Large intestine (tissue), 3 donors: ENCODE measurements at regions not wholly inside any gene's neighbourhood (a gene's known extent, or its start where the extent isn't known, plus 50 kb on each side); places are given as distances from the start of the nearest gene placed in this dataset.

Experiments
- DNase-seq, 2 donors: peaks; one replicate each; pipeline versions ENCODE4 v3.0.0 to v3.0.0-alpha.2; 2013
- H3K27ac ChIP-seq: one replicate; pipeline ENCODE4 v1.5.1; 2013; ENCODE audit warnings: low read length
- H3K27me3 ChIP-seq: 2 replicates; pipeline ENCODE4 v1.6.1; 2013; ENCODE audit warnings: low read length; ENCODE audit not compliant: control insufficient read depth, insufficient read depth
- H3K36me3 ChIP-seq: 2 replicates; pipeline ENCODE4 v1.6.1; 2013; ENCODE audit warnings: low read length; ENCODE audit not compliant: control insufficient read depth, insufficient read depth
- H3K4me1 ChIP-seq: one replicate; pipeline ENCODE4 v1.6.1; 2013; ENCODE audit warnings: low read length; ENCODE audit not compliant: control insufficient read depth, insufficient read depth
- H3K4me3 ChIP-seq: one replicate; pipeline ENCODE4 v1.5.1; 2013; ENCODE audit warnings: low read length
- H3K9me3 ChIP-seq: one replicate; pipeline ENCODE4 v1.6.1; 2013; ENCODE audit warnings: mild to moderate bottlenecking, low read depth, low read length, moderate library complexity; ENCODE audit not compliant: control insufficient read depth
- WGBS: methylation state at CpG from one replicate; pipeline ENCODE4 v1.1.5; 2013; ENCODE audit warnings: low lambda C conversion rate; ENCODE audit not compliant: insufficient coverage; 5-methylcytosine and 5-hydroxymethylcytosine counted together

DNA sequence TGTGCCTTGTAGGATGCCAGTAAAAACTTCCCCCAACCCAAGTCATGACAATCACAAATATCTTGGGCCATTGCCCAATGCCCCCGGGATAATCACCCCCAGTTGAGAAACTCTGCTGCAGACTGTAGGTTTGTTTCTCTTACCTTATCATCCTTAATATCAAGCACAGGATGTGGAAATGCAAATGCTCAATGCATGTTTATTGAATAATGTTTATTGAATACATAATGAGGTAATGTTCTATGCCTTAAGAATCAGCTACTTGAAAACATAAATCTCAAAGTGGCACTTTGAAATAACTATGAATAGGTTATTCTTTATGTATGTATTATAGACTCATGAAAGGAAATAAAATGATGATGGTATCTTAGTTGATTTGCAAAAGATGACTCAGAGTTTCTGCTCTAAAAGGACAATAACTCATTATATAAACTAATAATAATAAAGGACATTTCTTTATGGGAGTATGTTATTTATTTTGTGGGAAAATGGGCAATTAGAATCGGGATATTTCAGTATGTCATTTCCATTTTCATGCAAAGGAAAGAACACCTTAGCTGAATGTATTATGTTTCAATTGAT, 414.2 kb downstream of the EFNB2 start:
- Histone ChIP-seq H3K27me3 (no peaks in the 10 kb centered on the region), H3K9me3 (no peaks in the 10 kb centered on the region), H3K27ac (no peak overlapping the region), H3K4me1 (no peaks in the 10 kb centered on the region), H3K4me3 (no peak overlapping the region), H3K36me3 (no peaks in the 10 kb centered on the region)
- WGBS = 80% methylated on average over 1 of the region's 2 CpGs
- DNase-seq = no peak

DNA sequence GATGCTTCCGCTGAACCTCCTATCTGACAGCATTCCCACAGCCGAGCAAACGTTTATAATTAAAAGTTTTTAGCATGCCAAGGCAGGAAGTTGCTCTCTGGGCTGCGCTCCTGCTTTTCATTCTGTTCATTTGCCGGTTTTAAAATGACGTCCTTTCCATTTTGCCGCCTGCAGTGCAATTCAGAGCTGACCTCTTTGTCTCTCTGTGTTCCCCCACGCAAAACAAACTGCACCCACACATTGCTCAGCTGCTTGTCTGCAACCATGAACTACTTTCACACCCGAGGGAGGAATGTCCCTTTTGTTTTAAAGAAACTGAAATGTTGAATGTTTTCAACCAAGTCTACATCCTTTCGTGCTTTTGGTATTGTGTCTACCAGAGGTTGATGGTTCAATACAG, 416.5 kb downstream of the EFNB2 start:
- Histone ChIP-seq H3K9me3 (no peaks in the 10 kb centered on the region), H3K4me3 (no peak overlapping the region), H3K4me1 (no peaks in the 10 kb centered on the region), H3K27ac (no peak overlapping the region), H3K27me3 (no peaks in the 10 kb centered on the region), H3K36me3 (no peaks in the 10 kb centered on the region)
- DNase-seq = no peak
- no CpG with 5 or more reads among the region's 10 CpGs for WGBS

DNA sequence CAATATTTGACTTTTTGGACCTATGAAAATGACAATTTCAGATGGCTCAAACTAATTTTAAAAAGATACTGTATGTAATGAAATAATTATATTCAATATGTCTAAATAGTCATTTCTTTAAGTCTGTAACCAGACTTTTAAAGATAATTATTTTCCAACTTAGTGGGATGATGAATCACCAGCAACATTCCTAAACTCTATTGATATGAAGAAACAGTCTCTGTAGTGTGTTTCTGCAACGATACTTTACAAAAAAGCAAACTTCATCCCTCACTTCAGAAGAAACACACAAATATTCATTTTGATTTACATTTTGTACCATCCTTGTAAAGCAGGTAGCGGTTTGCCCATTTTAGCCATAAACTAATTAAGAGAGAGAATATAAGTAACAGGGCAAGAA, 417.4 kb downstream of the EFNB2 start:
- WGBS = 100% methylated on average over 1 of the region's 2 CpGs

DNA sequence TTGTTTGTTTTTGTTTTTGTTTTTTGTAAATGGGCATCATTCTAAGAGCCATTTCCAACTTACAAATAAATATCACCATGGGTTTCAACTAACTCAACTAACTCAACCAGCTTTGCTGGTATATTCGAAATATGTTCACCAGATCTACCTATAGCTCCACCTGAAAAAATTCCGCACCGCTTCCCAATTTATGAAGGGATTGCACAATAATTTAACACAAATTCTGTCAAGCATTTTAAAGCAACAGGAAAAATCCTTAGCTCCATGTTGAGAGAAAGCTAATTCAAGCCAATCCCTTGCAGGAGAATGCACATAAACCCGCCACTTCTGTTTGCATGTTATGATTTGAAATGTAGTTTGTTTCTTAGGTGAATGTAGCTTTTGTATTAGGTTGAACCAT, 417.8 kb downstream of the EFNB2 start:
- H3K27me3 ChIP-seq = no peaks in the 10 kb centered on the region

More for the DNA sequence above, 417.4 kb downstream of the EFNB2 start:
- Histone ChIP-seq H3K27me3 (no peaks in the 10 kb centered on the region), H3K4me1 (no peaks in the 10 kb centered on the region), H3K9me3 (no peaks in the 10 kb centered on the region), H3K27ac (no peak overlapping the region), H3K36me3 (no peaks in the 10 kb centered on the region), H3K4me3 (no peak overlapping the region)
- DNase-seq = no peak

DNA sequence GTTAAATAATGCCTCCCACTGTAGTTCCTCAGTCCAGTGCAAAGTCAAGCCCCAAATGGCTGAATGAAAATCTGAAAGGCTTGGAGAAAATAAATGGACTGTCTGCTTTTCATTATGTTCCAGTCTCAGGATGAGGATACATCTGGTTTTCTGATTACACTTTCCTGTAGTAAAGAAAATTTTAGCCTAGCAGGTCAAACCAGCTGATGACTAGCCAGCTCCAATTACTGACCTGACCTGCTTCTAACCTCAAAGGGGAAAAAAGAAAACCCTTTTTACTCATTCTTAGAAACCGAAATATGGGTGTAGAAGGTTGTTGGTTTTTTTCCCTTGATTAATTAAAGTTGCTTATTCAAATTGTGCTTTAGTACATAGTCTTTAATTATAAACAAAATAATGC, 418.4 kb downstream of the EFNB2 start:
- Histone ChIP-seq H3K9me3 (no peaks in the 10 kb centered on the region), H3K4me1 (no peaks in the 10 kb centered on the region), H3K36me3 (no peaks in the 10 kb centered on the region), H3K4me3 (no peak overlapping the region), H3K27ac (no peak overlapping the region), H3K27me3 (no peaks in the 10 kb centered on the region)
- no peak for DNase-seq
- WGBS = 100% methylated on average over 1 of the region's 1 CpG

More for the DNA sequence above, 417.8 kb downstream of the EFNB2 start:
- 20% methylated on average over 1 of the region's 4 CpGs for WGBS
- DNase-seq = no peak
- H3K4me1 ChIP-seq = no peaks in the 10 kb centered on the region
- no peak overlapping the region for H3K27ac ChIP-seq
- no peaks in the 10 kb centered on the region for H3K9me3 ChIP-seq
- no peaks in the 10 kb centered on the region for H3K36me3 ChIP-seq
- H3K4me3 ChIP-seq = no peak overlapping the region

DNA sequence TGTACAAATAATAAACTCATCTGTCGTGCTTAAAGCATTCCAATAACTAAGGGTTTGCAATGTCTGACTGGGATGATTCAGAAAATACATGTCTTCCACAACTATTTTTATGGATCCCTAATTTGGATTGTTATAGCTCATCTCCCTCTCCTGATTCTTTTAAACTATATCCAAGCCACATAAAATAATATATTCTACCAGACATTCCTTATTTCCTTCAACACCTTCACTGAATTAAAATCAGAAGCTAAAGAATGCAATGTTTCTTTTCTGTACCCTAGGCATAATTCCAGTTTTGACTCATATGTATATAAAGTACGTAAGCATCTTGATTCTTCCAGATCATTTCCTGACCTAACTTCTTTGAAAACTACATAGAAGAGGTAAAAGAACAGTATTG, 420.4 kb downstream of the EFNB2 start:
- Histone ChIP-seq H3K36me3 (no peaks in the 10 kb centered on the region), H3K9me3 (no peaks in the 10 kb centered on the region), H3K4me1 (no peaks in the 10 kb centered on the region), H3K27me3 (no peaks in the 10 kb centered on the region), H3K27ac (no peak overlapping the region), H3K4me3 (no peak overlapping the region)
- no peak for DNase-seq
- WGBS = 67% methylated on average over 1 of the region's 2 CpGs

DNA sequence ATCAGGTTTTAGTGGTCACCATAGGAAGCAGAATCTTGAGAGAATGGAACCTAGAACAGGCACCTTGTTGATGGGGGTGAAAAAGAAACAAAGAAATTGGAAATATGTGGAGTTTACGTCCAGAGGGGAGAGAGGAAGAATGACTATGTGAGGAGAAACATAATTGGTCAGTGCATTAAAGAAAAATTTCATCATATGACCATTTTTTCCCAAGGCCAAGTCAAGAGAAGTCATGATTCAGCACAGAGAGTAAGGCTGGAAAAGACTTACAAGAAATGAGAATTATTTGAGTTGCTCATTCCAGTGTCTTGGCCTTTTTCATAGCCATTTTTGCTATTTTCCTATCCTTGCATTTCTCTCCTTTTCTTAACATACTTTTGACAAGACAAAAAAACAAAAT, 421.7 kb downstream of the EFNB2 start:
- no peak for DNase-seq
- no peaks in the 10 kb centered on the region for H3K27me3 ChIP-seq
- H3K9me3 ChIP-seq = no peaks in the 10 kb centered on the region
- WGBS = 100% methylated on average over 1 of the region's 1 CpG
- no peak overlapping the region for H3K4me3 ChIP-seq
- no peaks in the 10 kb centered on the region for H3K36me3 ChIP-seq
- no peak overlapping the region for H3K27ac ChIP-seq
- H3K4me1 ChIP-seq = no peaks in the 10 kb centered on the region

DNA sequence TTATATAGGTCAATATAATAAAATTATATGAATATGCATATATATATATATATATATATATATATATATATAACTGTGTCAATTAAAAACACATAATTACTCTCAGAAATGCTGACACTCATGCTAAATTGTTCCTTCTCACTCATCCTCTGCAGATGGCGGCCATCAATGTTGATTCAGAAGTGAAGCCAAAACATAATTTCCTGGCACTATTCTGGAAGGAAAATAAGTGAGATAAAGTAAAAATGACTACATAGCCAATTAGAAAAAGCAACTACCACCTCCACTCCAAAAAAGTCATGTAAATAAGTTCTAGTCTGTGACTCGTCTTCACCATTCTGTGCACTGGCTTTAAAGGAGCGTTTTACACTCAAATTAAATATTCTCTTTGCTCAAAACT, 423.3 kb downstream of the EFNB2 start:
- Histone ChIP-seq H3K27me3 (no peaks in the 10 kb centered on the region), H3K9me3 (no peaks in the 10 kb centered on the region), H3K36me3 (no peaks in the 10 kb centered on the region), H3K27ac (no peak overlapping the region), H3K4me3 (no peak overlapping the region), H3K4me1 (no peaks in the 10 kb centered on the region)
- no peak for DNase-seq
- 80% methylated on average over 1 of the region's 3 CpGs for WGBS

DNA sequence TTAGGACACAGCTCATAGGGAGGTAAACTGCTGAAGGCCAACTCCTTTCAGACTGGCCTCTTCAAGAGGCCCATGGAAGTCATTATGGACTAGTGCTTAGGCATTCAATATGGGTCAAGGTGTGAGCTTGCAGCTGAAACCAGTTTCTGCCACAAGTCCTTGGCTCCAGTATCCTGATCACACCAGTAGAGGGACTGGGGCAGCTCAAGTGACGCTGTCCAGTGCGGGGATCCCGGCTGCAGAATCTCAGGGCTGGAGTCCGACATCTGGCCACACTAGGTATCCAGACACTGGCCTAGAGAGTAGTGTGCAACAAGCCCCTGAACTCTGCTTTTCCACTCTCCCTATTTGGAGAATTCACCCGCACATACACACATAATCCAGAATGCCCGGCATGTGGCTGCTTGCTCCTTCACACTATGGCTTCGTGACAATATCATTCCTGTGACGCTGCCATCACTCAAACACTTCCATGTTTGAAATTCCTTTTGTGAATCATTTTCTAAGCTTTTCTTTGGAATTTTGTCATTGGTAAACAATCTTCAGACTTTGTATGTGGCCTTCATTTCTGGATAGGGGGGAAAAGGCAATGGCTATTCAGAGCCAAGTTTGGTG, 425.1 kb downstream of the EFNB2 start:
- Histone ChIP-seq H3K4me3 (no peak overlapping the region), H3K9me3 (no peaks in the 10 kb centered on the region), H3K4me1 (no peaks in the 10 kb centered on the region), H3K36me3 (no peaks in the 10 kb centered on the region), H3K27ac (no peak overlapping the region), H3K27me3 (no peaks in the 10 kb centered on the region)
- WGBS = 100% methylated on average over 3 of the region's 8 CpGs
- no peak for DNase-seq

DNA sequence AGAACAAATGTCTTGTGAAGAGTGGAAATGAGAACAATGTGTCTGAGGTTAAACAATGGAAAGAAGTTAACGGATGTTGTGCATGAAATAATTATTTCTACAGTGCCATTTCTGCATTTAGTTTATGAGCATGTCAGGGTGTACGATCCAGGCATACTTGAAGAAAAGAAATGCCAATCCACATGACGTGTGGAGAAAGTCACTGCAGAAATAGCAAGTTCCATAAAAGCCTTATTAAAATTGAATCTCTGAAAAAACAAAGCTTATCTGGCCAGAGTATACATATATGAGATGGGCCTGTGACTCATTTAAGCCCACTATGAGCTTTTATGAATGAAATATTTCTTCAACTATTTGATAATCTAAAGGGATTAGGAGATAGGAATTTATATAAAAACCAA, 426.1 kb downstream of the EFNB2 start:
- no peaks in the 10 kb centered on the region for H3K36me3 ChIP-seq
- H3K9me3 ChIP-seq = no peaks in the 10 kb centered on the region
- H3K4me3 ChIP-seq = no peak overlapping the region
- H3K4me1 ChIP-seq = no peaks in the 10 kb centered on the region
- no CpG with 5 or more reads among the region's 3 CpGs for WGBS
- no peak for DNase-seq
- no peak overlapping the region for H3K27ac ChIP-seq
- no peaks in the 10 kb centered on the region for H3K27me3 ChIP-seq

DNA sequence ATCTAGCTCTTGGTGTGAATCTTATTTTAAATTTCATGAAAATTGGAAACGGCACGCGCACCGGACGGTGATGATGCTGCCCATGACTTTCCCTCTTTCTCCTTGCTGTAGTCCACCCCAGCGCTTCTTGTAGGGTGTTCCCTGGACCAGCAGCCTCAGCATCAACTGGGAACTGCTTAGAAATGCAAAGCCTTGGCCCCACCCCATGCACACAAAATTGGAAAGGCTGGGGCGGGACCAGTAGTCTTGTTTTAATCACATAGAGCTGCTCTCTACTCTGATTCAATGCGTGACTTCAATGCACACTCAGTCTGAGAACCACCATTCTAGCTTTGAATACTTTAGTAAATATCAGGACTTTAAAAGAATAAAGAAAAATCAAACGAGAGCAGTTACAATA, 427.1 kb downstream of the EFNB2 start:
- H3K4me1 ChIP-seq = no peaks in the 10 kb centered on the region
- 67% methylated on average over 1 of the region's 9 CpGs for WGBS
- H3K27me3 ChIP-seq = no peaks in the 10 kb centered on the region

More for the DNA sequence above, 427.1 kb downstream of the EFNB2 start:
- Histone ChIP-seq H3K36me3 (no peaks in the 10 kb centered on the region), H3K4me3 (no peak overlapping the region), H3K27ac (no peak overlapping the region), H3K9me3 (no peaks in the 10 kb centered on the region)
- DNase-seq = no peak
